D721Med (cell line): ENCODE measurements at regions not wholly inside any gene's neighbourhood (a gene's known extent, or its start where the extent isn't known, plus 50 kb on each side); places are given as distances from the start of the nearest gene placed in this dataset.

ENCODE experiments used
- DNase-seq: peaks from one replicate; pipeline ENCODE4 v3.0.0; 2011; ENCODE audit warnings: low spot score; ENCODE audit not compliant: insufficient read length
- FAIRE-seq: peaks from 2 replicates; lab custom pipeline; 2011; peaks lifted over from hg19 to GRCh38; lab: Jason Lieb, UNC
- CTCF ChIP-seq: IDR thresholded peaks from 2 replicates; pipeline ENCODE4 v1.5.1; 2012; ENCODE audit warnings: mild to moderate bottlenecking, control low read depth; ENCODE audit not compliant: insufficient read depth; ENCODE audit errors: missing control alignments

GRCh38 chr1:220994671-220995070, 115.4 kb downstream of the HLX start:
- no peak for TF ChIP-seq CTCF
- no peak for FAIRE-seq
- DNase-seq: no peak

- TF ChIP-seq CTCF: no peak
- FAIRE-seq (peak; percentile 60), DNase-seq (no peak)
Observed at GRCh38 chr1:220997791-220998190, 118.5 kb downstream of the HLX start.

- DNase-seq (no peak), FAIRE-seq (peak; percentile 100)
- TF ChIP-seq CTCF: no peak
Observed at GRCh38 chr1:220999872-221000863, 120.9 kb downstream of the HLX start.

- TF ChIP-seq CTCF: no peak
- no peak for FAIRE-seq
- DNase-seq: no peak
Observed at GRCh38 chr1:221001167-221001566, 121.9 kb downstream of the HLX start.

- DNase-seq (no peak), FAIRE-seq (peak; percentile 85)
- no peak for TF ChIP-seq CTCF
Observed at GRCh38 chr1:221002601-221003000, 123.4 kb downstream of the HLX start.

GRCh38 chr1:221011145-221011544, 131.9 kb downstream of the HLX start:
- DNase-seq (no peak), FAIRE-seq (no peak)
- TF ChIP-seq CTCF: no peak

GRCh38 chr1:221012120-221012519, 132.9 kb downstream of the HLX start:
- DNase-seq (no peak), FAIRE-seq (peak; percentile 44)
- TF ChIP-seq CTCF: no peak
